ENCODE measurements at regions not wholly inside any gene's neighbourhood (a gene's known extent, or its start where the extent isn't known, plus 50 kb on each side); places are given as distances from the start of the nearest gene placed in this dataset.
"Not testable (repeated sequence)": the region's sequence is repeated elsewhere in the genome, so short reads cannot be mapped to it uniquely, and the experiment has no call there.

DNA sequence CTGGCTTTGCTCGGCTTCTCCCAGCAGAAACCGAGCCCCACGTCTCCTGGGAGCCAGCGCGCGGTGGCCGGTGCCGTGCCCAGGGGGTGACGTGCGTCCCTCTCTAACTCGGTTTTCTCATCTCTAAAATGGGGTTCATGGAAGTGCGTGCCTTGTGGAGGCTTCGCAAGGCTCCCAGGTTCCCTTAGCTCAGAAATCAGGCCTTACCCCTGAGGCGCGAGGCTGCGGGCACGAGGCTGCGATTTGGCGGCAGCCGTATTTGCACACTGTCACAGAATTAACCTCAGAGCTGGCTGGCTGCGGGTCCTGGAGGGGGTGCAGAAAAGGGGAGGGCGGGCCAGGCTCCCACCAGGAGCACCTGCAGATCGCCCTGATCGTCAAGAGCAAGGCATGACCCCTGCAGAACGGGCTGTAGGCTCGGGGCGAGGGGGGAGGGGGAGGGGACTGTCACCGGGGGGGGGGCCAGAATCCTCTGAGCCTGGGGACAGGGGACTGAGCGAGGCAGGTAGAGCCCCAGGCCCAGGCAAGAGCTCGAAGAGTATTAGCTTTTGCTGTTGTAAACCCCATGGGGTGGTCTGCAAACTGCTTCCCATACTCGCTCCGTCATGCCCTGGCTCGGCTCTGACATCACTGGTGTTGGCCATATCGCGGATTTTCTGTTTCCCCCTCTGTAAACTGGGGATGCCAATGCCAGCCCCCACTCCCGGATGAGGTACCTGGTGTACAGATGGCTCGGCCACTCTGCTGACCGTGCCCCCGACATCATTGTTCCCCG is 62.2 kb downstream of the CCNE1 start:
- DNase-seq (ENCODE audit: low spot score) = no peak

DNA sequence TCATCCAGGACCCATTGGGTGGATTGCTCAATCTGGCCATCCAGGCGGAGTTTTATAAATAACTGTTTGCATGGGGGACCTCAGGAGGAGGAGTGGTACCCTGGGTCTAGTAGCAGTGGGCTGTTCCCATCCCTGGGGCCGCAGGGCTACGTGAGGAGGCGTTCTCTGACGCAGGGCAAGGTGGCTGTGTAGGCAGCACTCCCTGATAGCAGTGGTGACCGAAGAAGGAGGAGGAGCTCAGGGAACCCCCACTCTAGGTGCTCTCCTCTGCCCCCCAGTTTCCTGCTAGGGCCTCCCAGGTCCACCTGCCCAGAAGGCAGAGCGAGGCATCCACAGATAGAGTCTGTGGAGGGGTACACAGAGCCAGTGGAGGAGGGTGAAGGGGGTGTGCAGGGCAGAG is 64.1 kb downstream of the CCNE1 start:
- no peak for DNase-seq (ENCODE audit: low spot score)

DNA sequence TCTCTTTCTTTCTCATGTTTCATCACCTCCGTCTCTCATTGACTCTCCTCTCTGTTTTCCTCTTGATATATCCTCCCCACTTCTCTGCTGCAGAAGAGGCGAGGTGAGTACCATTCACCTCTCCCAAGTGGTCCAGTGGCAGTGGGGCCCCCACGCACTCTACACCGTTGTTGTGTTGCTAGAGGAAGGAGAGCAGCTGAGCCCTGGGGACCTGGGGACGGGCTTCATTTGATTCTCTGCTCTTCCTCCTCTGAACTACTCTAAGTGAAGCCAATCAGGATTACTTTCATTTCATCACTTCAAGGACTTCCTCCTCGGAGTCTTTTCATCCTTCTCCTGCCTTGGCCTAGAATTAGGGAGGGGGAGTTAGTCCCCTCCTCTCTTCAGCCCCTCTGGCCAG is 64.6 kb downstream of the CCNE1 start:
- no peak for DNase-seq (ENCODE audit: low spot score)

DNA sequence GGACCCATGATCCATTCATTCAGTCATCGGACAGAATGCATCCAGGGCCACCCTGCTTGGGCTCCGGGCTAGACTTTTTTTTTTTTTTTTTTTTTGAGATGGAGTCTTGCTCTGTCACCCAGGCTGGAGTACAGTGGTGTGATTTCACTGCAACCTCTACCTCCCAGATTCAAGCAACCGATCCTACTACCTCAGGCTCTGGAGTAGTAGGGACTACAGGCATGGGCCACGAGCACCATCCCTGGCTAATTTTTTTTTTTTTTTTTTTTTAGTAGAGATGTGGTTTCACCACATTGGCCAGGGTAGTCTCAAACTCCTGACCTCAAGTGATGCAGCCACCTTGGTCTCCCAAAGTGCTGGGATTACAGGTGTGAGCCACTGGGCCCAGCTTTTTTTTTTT is 65.1 kb downstream of the CCNE1 start:
- DNase-seq (ENCODE audit: low spot score) = not testable (repeated sequence)

DNA sequence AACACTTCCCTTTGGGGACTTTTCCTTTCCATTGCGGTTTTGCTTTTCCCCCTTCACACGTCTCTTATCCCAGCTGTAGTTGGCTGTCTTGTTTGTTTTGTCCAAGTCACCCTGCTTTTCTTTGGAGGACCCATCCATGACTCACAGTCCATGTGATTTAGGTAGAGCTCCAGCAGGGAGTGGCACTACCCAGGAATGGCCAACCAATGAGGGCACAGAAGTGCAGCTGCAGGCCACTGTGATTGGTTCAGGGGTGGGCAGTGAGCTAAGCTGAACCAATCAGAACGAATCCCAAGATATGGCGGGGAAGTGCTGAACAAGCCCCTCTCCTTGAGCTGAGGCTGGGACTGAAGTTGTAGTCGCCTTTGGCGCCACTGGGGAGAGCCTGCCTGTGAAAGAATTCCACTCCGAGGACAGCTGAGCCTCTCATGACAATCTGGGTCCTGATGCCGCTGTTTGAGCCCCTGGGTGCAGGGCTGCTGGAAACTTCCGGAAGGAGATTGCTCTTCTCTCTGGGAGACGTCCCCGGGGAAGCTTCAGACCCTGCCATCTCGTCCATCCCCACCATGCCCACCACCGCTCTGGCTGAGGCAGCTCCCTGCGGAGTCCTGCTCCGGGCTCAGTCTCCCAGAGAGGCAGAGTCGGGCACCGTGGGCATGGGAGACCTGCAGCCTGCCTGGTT is 62.9 kb upstream of the URI1 start:
- peak; percentile 74 for DNase-seq (ENCODE audit: low spot score)

DNA sequence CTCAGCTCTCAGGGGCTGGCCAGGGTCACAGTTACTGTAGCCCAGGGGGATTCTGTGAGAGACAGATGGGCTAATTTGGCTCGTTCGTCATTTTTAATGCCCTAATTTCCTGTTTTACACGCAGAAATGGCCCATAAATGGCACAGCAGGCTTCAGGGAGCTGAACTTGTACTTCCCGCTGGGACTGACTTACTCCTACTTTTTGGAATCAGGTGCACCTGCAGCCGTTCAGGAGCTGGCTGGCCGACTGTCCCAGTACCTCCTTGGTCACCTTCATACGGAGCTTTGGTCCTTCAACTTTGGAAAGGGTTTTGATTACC is 62.4 kb upstream of the URI1 start:
- no peak for DNase-seq (ENCODE audit: low spot score)

DNA sequence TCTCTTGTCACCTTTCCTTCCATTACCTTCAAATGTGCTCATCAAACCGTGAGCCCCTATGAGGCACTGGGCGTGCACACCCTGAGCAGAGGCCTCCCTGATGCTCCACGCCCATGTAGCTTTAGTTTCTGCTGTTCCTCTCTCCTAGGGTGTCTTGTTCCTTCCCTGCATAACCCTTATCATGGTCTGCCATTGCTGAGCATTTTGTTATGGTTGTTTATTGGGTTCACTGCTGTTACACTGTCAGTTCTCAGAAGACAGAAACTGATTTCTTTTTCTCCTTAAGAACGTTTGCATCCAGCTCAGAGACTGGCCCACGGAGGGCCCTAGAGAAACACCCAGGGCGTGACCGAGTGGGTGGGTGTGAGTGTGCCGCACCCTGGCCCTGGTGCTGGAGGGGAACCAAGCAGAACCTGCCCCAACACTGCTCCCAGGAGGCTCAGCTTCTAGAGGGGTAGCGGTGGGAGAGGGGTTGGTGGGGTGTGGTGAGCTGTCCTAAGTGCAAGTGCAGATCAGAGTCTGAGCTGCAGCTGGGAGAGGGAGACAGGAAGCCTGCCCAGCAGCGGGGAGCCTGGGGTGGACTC is 61.4 kb upstream of the URI1 start:
- no peak for DNase-seq (ENCODE audit: low spot score)

DNA sequence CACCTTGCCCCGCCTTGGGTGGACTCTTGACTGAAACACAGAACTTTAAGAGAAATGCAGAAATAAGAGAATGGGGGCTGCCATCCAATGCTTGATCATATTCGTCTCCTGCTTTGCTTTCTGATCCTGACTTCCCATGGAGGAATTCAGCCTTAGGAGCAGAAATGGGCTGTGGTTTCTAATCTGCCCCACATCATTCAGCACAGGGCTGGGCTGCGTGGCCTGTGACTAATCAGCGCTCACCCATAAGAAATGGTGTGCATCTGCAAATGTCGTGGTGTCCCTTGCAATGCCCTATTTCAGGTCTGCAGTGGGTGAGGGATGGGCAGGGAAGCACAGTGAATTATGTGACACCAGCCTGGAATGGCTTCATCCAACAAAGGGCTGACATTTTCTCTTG is 60.7 kb upstream of the URI1 start:
- DNase-seq (ENCODE audit: low spot score) = peak; percentile 59

DNA sequence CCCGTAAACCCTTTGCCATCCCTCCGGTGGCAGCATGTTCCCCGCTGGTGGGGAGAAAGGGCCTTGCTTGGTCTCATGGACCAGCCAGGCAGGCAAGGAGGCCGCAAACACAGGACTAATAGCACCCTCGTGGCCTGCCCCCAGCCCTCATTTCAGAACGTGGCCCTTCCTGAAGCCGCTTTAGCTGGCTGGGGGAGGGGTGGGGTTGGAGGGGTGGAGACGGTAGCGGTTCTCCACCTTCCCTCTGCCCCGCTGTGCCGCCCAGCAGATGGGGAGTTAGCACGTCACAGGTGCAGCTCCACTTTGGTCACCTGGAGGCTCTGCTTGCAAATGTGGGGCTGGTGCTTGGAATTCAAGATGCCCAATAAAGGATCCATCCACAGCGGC is 59.3 kb upstream of the URI1 start:
- DNase-seq (ENCODE audit: low spot score) = no peak

DNA sequence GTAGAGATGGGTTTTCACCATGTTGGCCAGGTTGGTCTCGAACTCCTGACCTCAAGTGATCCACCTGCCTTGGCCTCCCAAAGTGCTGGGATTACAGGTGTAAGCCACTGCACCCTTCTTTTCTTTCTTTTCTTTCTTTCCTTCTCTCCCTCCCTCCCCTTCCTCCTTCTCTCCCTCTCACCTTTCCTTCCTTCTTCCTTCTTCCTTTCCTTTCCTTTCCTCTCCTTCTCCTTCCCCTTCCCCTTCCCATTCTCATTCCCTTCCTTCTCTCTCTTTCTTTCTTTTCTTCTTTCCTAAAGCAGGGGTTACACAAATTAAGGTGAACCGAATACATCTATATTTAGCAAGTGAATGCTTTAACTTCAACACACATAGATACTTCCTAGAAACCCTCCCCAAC is 58.0 kb upstream of the URI1 start:
- DNase-seq (ENCODE audit: low spot score) = no peak

DNA sequence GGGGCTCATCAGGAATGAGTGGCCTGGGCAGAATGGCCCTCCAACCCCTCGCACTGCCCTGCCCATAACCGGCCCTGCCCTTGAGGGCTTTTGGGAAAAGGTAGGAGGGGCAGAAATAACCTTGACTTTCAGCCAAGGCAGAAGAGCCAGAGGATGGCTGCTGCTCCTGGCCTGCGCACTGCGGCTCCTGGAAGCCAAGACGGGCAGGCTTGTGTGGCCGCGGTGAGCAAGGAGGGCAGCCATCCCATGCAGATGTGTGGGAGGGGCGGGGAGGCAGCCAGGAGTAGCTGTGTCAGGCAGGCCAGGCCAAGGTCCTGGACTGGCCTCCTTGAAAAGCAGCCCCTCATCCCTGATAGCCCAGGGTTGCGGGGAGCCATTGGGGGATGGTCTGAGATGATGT is 57.6 kb upstream of the URI1 start:
- DNase-seq (ENCODE audit: low spot score) = no peak

DNA sequence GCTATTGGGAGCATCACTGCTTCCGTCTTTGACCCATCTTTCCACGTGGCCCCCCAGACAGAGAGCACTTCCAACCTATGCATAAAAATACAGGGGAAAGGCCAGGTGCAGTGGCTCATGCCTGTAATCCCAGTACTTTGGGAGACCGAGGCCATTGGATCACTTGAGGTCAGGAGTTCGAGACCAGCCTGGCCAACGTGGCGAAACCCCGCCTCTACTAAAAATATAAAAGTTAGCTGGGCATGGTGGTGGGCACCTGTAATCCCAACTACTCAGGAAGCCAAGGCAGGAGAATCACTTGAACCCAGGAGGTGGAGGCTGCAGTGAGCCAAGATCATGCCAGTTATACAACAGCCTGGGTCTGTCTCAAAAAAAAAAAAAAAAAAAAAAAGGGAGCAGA is 55.9 kb upstream of the URI1 start:
- not testable (repeated sequence) for DNase-seq (ENCODE audit: low spot score)

DNA sequence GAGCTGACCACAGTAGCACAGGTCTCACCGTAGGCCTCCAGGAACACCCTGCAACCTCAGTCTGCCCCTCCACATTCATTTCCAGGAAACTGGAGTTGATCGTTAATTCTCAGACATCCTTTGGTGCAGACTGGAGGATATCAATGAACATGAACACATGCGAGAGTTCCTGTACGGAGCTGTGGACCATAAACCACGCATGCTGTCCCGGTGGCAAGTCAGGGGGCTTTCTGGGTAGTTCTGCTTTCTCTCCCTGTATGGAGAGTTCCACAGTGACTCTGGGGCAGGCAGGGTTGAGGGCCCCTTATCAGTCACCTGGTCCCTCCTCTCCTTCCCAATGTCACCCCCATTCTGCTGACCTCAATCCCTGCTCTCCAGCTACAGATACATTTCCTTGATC is 55.5 kb upstream of the URI1 start:
- DNase-seq (ENCODE audit: low spot score) = no peak

DNA sequence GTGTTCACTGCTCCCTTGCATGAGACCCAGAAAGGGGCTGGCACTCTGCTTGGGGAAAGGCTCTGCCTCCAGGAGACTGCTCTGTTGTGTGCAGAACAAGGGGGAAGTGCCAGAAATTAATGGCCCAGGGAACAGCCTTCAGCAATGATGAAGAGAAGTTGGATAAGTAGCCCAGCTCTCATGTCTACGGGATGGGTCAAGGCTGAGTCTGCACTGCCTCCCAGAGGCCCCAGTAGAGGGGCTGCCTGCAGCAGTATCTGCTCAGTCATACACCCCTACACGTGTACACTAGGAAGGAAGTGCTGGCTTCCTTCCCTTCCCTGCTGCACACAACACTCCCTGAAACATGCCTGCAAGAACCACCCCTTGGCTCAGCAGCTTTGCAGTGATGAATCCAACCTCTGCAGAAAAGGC is 54.6 kb upstream of the URI1 start:
- no peak for DNase-seq (ENCODE audit: low spot score)

DNA sequence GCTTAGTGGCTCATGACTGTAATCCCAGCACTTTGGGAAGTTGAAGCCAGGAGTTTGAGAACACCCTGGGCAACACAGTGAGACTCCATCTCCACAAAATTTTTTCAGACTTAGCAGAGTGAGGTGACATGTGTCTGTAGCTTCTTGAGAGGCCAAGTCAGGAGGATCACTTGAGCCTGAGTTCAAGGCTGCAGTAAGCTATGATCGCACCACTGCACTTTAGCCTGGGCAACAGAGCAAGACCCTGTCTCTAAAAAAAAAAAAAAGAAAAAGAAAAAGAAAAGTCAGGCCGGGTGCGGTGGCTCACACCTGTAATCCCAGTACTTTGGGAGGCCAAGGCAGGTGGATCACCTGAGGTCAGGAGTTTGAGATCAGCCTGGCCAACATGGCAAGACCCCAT is 54.0 kb upstream of the URI1 start:
- DNase-seq (ENCODE audit: low spot score) = not testable (repeated sequence)

DNA sequence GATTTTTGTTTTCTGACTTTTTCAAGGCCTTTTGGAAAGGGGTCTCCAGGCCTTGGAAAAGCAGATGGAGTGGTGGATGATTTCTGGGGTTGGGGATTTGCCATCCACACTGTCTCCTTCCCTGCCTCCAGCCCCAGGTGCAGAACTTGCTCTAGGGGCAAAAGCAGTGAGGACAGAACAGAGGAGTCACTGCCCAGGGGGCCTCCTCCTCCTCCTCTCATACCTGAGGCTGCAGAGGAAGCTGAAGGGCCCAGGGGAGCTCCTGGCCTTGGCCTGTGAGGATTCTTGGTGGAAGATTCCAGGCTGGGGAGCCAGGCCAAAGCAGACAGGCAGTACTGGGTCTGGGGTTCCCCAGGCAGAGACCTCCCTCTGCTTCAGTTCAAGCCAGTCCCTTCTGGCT is 52.3 kb upstream of the URI1 start:
- no peak for DNase-seq (ENCODE audit: low spot score)

DNA sequence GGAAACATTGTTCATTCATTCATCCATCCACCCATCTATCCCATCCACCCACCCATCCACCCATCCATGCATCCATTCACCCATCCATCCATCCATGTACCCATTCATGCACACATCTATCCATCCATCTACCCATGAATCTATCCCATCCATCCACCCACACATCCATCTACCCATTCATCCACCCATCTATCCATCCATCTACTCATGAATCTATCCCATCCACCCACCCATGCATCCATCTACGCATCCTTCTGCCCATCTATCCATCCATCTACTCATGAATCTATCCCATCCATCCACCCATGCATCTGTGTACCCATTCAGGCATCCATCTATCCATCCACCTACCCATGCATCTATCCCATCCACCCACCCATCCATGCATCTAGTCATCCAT is 51.6 kb upstream of the URI1 start:
- no peak for DNase-seq (ENCODE audit: low spot score)

Measured in AG08396 (cell line).